NCI-H2029 treated with DMSO at 0.1 percent for 48 hours (cell line): ENCODE measurements at regions not wholly inside any gene's neighbourhood (a gene's known extent, or its start where the extent isn't known, plus 50 kb on each side); places are given as distances from the start of the nearest gene placed in this dataset.
"Not testable (repeated sequence)": the region's sequence is repeated elsewhere in the genome, so short reads cannot be mapped to it uniquely, and the experiment has no call there.

Experiments
- DNase-seq: peaks from one replicate; lab custom pipeline; 2025; lab: John Stamatoyannopoulos, UW

- not testable (repeated sequence) for DNase-seq
Observed at GRCh38 chr1:25171013-25171412, 61.3 kb downstream of the SYF2 start.

GRCh38 chr1:25170439-25170838 is 61.9 kb downstream of the SYF2 start:
- DNase-seq = no peak

- DNase-seq = no peak
Observed at GRCh38 chr1:25169610-25170009, 62.7 kb downstream of the SYF2 start.

GRCh38 chr1:25169168-25169567 is 63.1 kb downstream of the SYF2 start:
- DNase-seq = no peak

- no peak for DNase-seq
Observed at GRCh38 chr1:25168193-25169071, 63.9 kb downstream of the SYF2 start.

- no peak for DNase-seq
Observed at GRCh38 chr1:25167269-25168192, 64.8 kb downstream of the SYF2 start.

GRCh38 chr1:25166847-25167246 is 65.5 kb downstream of the SYF2 start:
- no peak for DNase-seq

- DNase-seq = no peak
Observed at GRCh38 chr1:25163986-25164385, 68.3 kb downstream of the SYF2 start.

- no peak for DNase-seq
Observed at GRCh38 chr1:25161981-25162380, 70.3 kb downstream of the SYF2 start.

GRCh38 chr1:25157846-25158245 is 74.5 kb downstream of the SYF2 start:
- no peak for DNase-seq

- no peak for DNase-seq
Observed at GRCh38 chr1:25150985-25151495, 81.3 kb downstream of the SYF2 start.

GRCh38 chr1:25148673-25149300 is 83.5 kb downstream of the SYF2 start:
- no peak for DNase-seq

GRCh38 chr1:25146451-25146855 is 85.8 kb downstream of the SYF2 start:
- no peak for DNase-seq

GRCh38 chr1:25145775-25146393 is 86.4 kb downstream of the SYF2 start:
- no peak for DNase-seq

- DNase-seq = no peak
Observed at GRCh38 chr1:25140073-25140797, 92.1 kb downstream of the SYF2 start.

GRCh38 chr1:25137521-25138395 is 94.5 kb downstream of the SYF2 start:
- no peak for DNase-seq

GRCh38 chr1:25137106-25137505 is 95.2 kb downstream of the SYF2 start:
- no peak for DNase-seq

- DNase-seq = no peak
Observed at GRCh38 chr1:25135909-25136308, 96.4 kb downstream of the SYF2 start.

- DNase-seq = no peak
Observed at GRCh38 chr1:25134801-25135461, 97.4 kb downstream of the SYF2 start.
